OCI-LY1 (cell line): ENCODE measurements at regions not wholly inside any gene's neighbourhood (a gene's known extent, or its start where the extent isn't known, plus 50 kb on each side); places are given as distances from the start of the nearest gene placed in this dataset.

Experiments
- CTCF ChIP-seq: fragments of 200-600 bp; sonication (generic), shearing (Covaris generic); IDR thresholded peaks from 2 replicates; pipeline ENCODE4 v1.5.1; 2017; ENCODE audit warnings: mild to moderate bottlenecking, antibody characterized with exemption, low read length, moderate library complexity, mixed read lengths
- EZH2 ChIP-seq: fragments of 200-600 bp; sonication (generic), shearing (Covaris generic); IDR thresholded peaks from 2 replicates; pipeline ENCODE4 v1.8.0; 2017; ENCODE audit warnings: borderline replicate concordance, mixed run types, mild to moderate bottlenecking, antibody characterized with exemption, low read length, moderate library complexity, mixed read lengths

GRCh38 chr13:54845351-54845965, 1816.8 kb downstream of the OLFM4 start:
- TF ChIP-seq CTCF (no peak), EZH2 (no peak)
